Activated T-helper 1 cell treated with anti-CD3 and anti-CD28 coated beads, Interleukin-12 subunit alpha, Interleukin-12 subunit beta, Interleukin-2, Interleukin-4 antibody, amounts not matched to agents 30 ng/mL and 10 ng/mL and 1 ng/mL, durations not matched to agents 14 hours and 24 hours and 36 hours (primary cell): ENCODE measurements at regions not wholly inside any gene's neighbourhood (a gene's known extent, or its start where the extent isn't known, plus 50 kb on each side); places are given as distances from the start of the nearest gene placed in this dataset.

Source experiments
- DNase-seq: peaks from one replicate; pipeline ENCODE4 v3.0.0; 2021; ENCODE audit warnings: low spot score
- H3K27ac Mint-ChIP-seq: one replicate; pipeline ENCODE4 v1.8.0; 2021; ENCODE audit warnings: mild to moderate bottlenecking, mixed read lengths
- H3K27me3 Mint-ChIP-seq: one replicate; pipeline ENCODE4 v1.8.0; 2022; ENCODE audit warnings: mild to moderate bottlenecking, moderate library complexity, mixed read lengths; ENCODE audit not compliant: insufficient read depth
- H3K36me3 Mint-ChIP-seq: one replicate; pipeline ENCODE4 v1.8.0; 2021; ENCODE audit warnings: low read depth, mixed read lengths
- H3K4me1 Mint-ChIP-seq: one replicate; pipeline ENCODE4 v1.8.0; 2021; ENCODE audit warnings: low read depth, mixed read lengths
- H3K4me3 Mint-ChIP-seq: one replicate; pipeline ENCODE4 v1.8.0; 2021; ENCODE audit warnings: mild to moderate bottlenecking, moderate library complexity, mixed read lengths
- H3K9me3 Mint-ChIP-seq: one replicate; pipeline ENCODE4 v1.8.0; 2021; ENCODE audit warnings: mixed read lengths
- intact Hi-C: fragments of 100-400 bp; cut with micrococcal nuclease; formaldehyde crosslinking; loops from one replicate; pipeline ENCODE4 v1.15.1; 2024

GRCh38 chr5:136698970-136699369 is 333.6 kb upstream of the TRPC7 start:
- Mint-ChIP-seq H3K27ac (no peak overlapping the region), H3K36me3 (no peaks in the 10 kb centered on the region), H3K27me3 (no peaks in the 10 kb centered on the region), H3K9me3 (no peaks in the 10 kb centered on the region), H3K4me3 (no peak overlapping the region), H3K4me1 (no peaks in the 10 kb centered on the region)
- no peak for DNase-seq
- intact Hi-C loops: no loop called here

GRCh38 chr5:136694258-136694657 is 328.9 kb upstream of the TRPC7 start:
- Mint-ChIP-seq H3K9me3 (peaks cover 4% of the 10 kb centered on the region), H3K4me3 (no peak overlapping the region), H3K36me3 (no peaks in the 10 kb centered on the region), H3K27me3 (no peaks in the 10 kb centered on the region), H3K27ac (no peak overlapping the region), H3K4me1 (no peaks in the 10 kb centered on the region)
- intact Hi-C loops: no loop called here
- no peak for DNase-seq

- H3K27me3 Mint-ChIP-seq: no peaks in the 10 kb centered on the region
- H3K9me3 Mint-ChIP-seq: peaks cover 4% of the 10 kb centered on the region
- no peak overlapping the region for H3K27ac Mint-ChIP-seq
- intact Hi-C loops: no loop called here
- no peaks in the 10 kb centered on the region for H3K36me3 Mint-ChIP-seq
- no peak for DNase-seq
- H3K4me3 Mint-ChIP-seq: no peak overlapping the region
- H3K4me1 Mint-ChIP-seq: no peaks in the 10 kb centered on the region
Observed at GRCh38 chr5:136689552-136689951, 324.2 kb upstream of the TRPC7 start.

GRCh38 chr5:136686192-136686872 is 321.0 kb upstream of the TRPC7 start:
- H3K9me3 Mint-ChIP-seq: peaks cover 4% of the 10 kb centered on the region
- no peak for DNase-seq
- H3K27me3 Mint-ChIP-seq: no peaks in the 10 kb centered on the region
- H3K4me3 Mint-ChIP-seq: no peak overlapping the region
- no peaks in the 10 kb centered on the region for H3K4me1 Mint-ChIP-seq
- no peaks in the 10 kb centered on the region for H3K36me3 Mint-ChIP-seq
- intact Hi-C loops: no loop called here
- H3K27ac Mint-ChIP-seq: no peak overlapping the region

GRCh38 chr5:136682986-136683385 is 317.6 kb upstream of the TRPC7 start:
- DNase-seq: no peak
- H3K27me3 Mint-ChIP-seq: no peaks in the 10 kb centered on the region
- no peaks in the 10 kb centered on the region for H3K4me1 Mint-ChIP-seq
- no peaks in the 10 kb centered on the region for H3K36me3 Mint-ChIP-seq
- H3K27ac Mint-ChIP-seq: no peak overlapping the region
- intact Hi-C loops: no loop called here
- H3K4me3 Mint-ChIP-seq: no peak overlapping the region
- peaks cover 3% of the 10 kb centered on the region for H3K9me3 Mint-ChIP-seq

GRCh38 chr5:136679233-136679632 is 313.9 kb upstream of the TRPC7 start:
- DNase-seq: no peak
- intact Hi-C loops: no loop called here

GRCh38 chr5:136677217-136677616 is 311.9 kb upstream of the TRPC7 start:
- H3K36me3 Mint-ChIP-seq: no peaks in the 10 kb centered on the region
- intact Hi-C loops: no loop called here
- no peak overlapping the region for H3K4me3 Mint-ChIP-seq
- H3K27ac Mint-ChIP-seq: no peak overlapping the region
- no peaks in the 10 kb centered on the region for H3K4me1 Mint-ChIP-seq
- peaks cover 3% of the 10 kb centered on the region for H3K9me3 Mint-ChIP-seq
- DNase-seq: no peak
- no peaks in the 10 kb centered on the region for H3K27me3 Mint-ChIP-seq

More at GRCh38 chr5:136679233-136679632, 313.9 kb upstream of the TRPC7 start:
- no peaks in the 10 kb centered on the region for H3K27me3 Mint-ChIP-seq
- H3K9me3 Mint-ChIP-seq: peaks cover 3% of the 10 kb centered on the region
- H3K4me3 Mint-ChIP-seq: no peak overlapping the region
- no peaks in the 10 kb centered on the region for H3K36me3 Mint-ChIP-seq
- no peaks in the 10 kb centered on the region for H3K4me1 Mint-ChIP-seq
- H3K27ac Mint-ChIP-seq: no peak overlapping the region

- peaks cover 3% of the 10 kb centered on the region for H3K9me3 Mint-ChIP-seq
- H3K36me3 Mint-ChIP-seq: no peaks in the 10 kb centered on the region
- no peaks in the 10 kb centered on the region for H3K4me1 Mint-ChIP-seq
- DNase-seq: no peak
- no peak overlapping the region for H3K27ac Mint-ChIP-seq
- no peak overlapping the region for H3K4me3 Mint-ChIP-seq
- intact Hi-C loops: no loop called here
- H3K27me3 Mint-ChIP-seq: no peaks in the 10 kb centered on the region
Observed at GRCh38 chr5:136676685-136677084, 311.3 kb upstream of the TRPC7 start.

GRCh38 chr5:136675769-136676168 is 310.4 kb upstream of the TRPC7 start:
- Mint-ChIP-seq H3K36me3 (no peaks in the 10 kb centered on the region), H3K27me3 (no peaks in the 10 kb centered on the region), H3K27ac (no peak overlapping the region), H3K4me1 (no peaks in the 10 kb centered on the region), H3K4me3 (no peak overlapping the region), H3K9me3 (peaks cover 3% of the 10 kb centered on the region)
- DNase-seq: no peak
- intact Hi-C loops: no loop called here

- H3K4me1 Mint-ChIP-seq: no peaks in the 10 kb centered on the region
- intact Hi-C loops: no loop called here
- H3K4me3 Mint-ChIP-seq: no peak overlapping the region
- no peaks in the 10 kb centered on the region for H3K9me3 Mint-ChIP-seq
- no peaks in the 10 kb centered on the region for H3K27me3 Mint-ChIP-seq
- no peaks in the 10 kb centered on the region for H3K36me3 Mint-ChIP-seq
- H3K27ac Mint-ChIP-seq: no peak overlapping the region
- no peak for DNase-seq
Observed at GRCh38 chr5:136674178-136674577, 308.8 kb upstream of the TRPC7 start.

GRCh38 chr5:136667789-136668188 is 302.4 kb upstream of the TRPC7 start:
- H3K9me3 Mint-ChIP-seq: no peaks in the 10 kb centered on the region
- H3K27me3 Mint-ChIP-seq: no peaks in the 10 kb centered on the region
- H3K4me1 Mint-ChIP-seq: no peaks in the 10 kb centered on the region
- H3K4me3 Mint-ChIP-seq: no peak overlapping the region
- DNase-seq: no peak
- no peak overlapping the region for H3K27ac Mint-ChIP-seq
- H3K36me3 Mint-ChIP-seq: no peaks in the 10 kb centered on the region
- intact Hi-C loops: no loop called here

- H3K27me3 Mint-ChIP-seq: no peaks in the 10 kb centered on the region
- no peak for DNase-seq
- H3K27ac Mint-ChIP-seq: no peak overlapping the region
- H3K36me3 Mint-ChIP-seq: no peaks in the 10 kb centered on the region
- no peak overlapping the region for H3K4me3 Mint-ChIP-seq
- no peaks in the 10 kb centered on the region for H3K9me3 Mint-ChIP-seq
- no peaks in the 10 kb centered on the region for H3K4me1 Mint-ChIP-seq
- intact Hi-C loops: no loop called here
Observed at GRCh38 chr5:136666970-136667620, 301.8 kb upstream of the TRPC7 start.

GRCh38 chr5:136665331-136665730 is 300.0 kb upstream of the TRPC7 start:
- Mint-ChIP-seq H3K4me3 (no peak overlapping the region), H3K27ac (no peak overlapping the region), H3K36me3 (no peaks in the 10 kb centered on the region), H3K27me3 (no peaks in the 10 kb centered on the region), H3K4me1 (no peaks in the 10 kb centered on the region), H3K9me3 (no peaks in the 10 kb centered on the region)
- DNase-seq: no peak
- intact Hi-C loops: no loop called here

GRCh38 chr5:136661026-136661425 is 295.7 kb upstream of the TRPC7 start:
- DNase-seq: no peak
- Mint-ChIP-seq H3K27ac (no peak overlapping the region), H3K4me3 (no peak overlapping the region), H3K36me3 (no peaks in the 10 kb centered on the region), H3K9me3 (no peaks in the 10 kb centered on the region), H3K4me1 (no peaks in the 10 kb centered on the region), H3K27me3 (no peaks in the 10 kb centered on the region)
- intact Hi-C loops: no loop called here
